Gastroesophageal sphincter (tissue), 4 donors: ENCODE measurements at regions not wholly inside any gene's neighbourhood (a gene's known extent, or its start where the extent isn't known, plus 50 kb on each side); places are given as distances from the start of the nearest gene placed in this dataset.

Experiments
- ATAC-seq: fragments of 150-250 bp; one replicate; pipeline ENCODE4 v1.9.1; 2016; ENCODE audit warnings: mild to moderate bottlenecking, moderate library complexity
- H3K27ac ChIP-seq, 4 donors: fragments of 200-600 bp; sonication (generic) in 3 of 4; 1 replicate in 3 of 4; 2 replicates in 1 of 4; pipeline ENCODE4 v1.5.1; 2016 to 2019
- H3K27me3 ChIP-seq: fragments of 200-600 bp; sonication (generic); one replicate; pipeline ENCODE4 v1.5.1; 2019
- H3K36me3 ChIP-seq, 2 donors: fragments of 200-600 bp; sonication (generic); one replicate each; pipeline ENCODE4 v1.5.1; 2019; ENCODE audit warnings: control low read depth in 1 of 2
- H3K4me1 ChIP-seq, 3 donors: fragments of 200-600 bp; sonication (generic); 1 replicate in 2 of 3; 2 replicates in 1 of 3; pipeline ENCODE4 v1.5.1; 2016 to 2019; ENCODE audit warnings: control low read depth in 2 of 3
- H3K4me3 ChIP-seq, 2 donors: fragments of 200-600 bp; sonication (generic); one replicate each; pipeline ENCODE4 v1.5.1; 2019; ENCODE audit warnings: mild to moderate bottlenecking in 1 of 2, moderate library complexity in 1 of 2
- H3K9me3 ChIP-seq, 3 donors: fragments of 200-600 bp; sonication (generic); one replicate each; pipeline ENCODE4 v1.5.1; 2017 to 2019; ENCODE audit warnings: control low read depth in 2 of 3
- EP300 ChIP-seq: sonication (generic); formaldehyde crosslinking; IDR thresholded peaks from one replicate; pipeline ENCODE4 v1.6.1; 2017; ENCODE audit warnings: antibody characterized with exemption, mild to moderate bottlenecking
- POLR2A ChIP-seq, 2 donors: fragments of 450-650 bp; IDR thresholded peaks; one replicate each; pipeline ENCODE4 v1.6.1; 2017; ENCODE audit warnings: antibody characterized with exemption in 2 of 2, mild to moderate bottlenecking in 2 of 2, moderate library complexity in 1 of 2
- POLR2AphosphoS5 ChIP-seq: sonication (generic); formaldehyde crosslinking; IDR thresholded peaks from one replicate; pipeline ENCODE4 v1.6.1; 2017; ENCODE audit warnings: antibody characterized with exemption
- WGBS, 2 donors: methylation state at CpG; one replicate each; pipeline ENCODE4 v1.1.5; 2018; ENCODE audit warnings: low coverage in 1 of 2; 5-methylcytosine and 5-hydroxymethylcytosine counted together
- TF ChIP-seq, protein P1 (sequence below), 4 experiments: fragments of 200-600 bp in 2 of 4; fragments of 450-650 bp in 2 of 4; sonication (generic) in 1 of 4; IDR thresholded peaks; one replicate each; pipeline ENCODE4 v1.5.1; 2017 to 2019; ENCODE audit warnings: antibody characterized with exemption in 4 of 4, mild to moderate bottlenecking in 2 of 4, moderate library complexity in 2 of 4

DNA sequence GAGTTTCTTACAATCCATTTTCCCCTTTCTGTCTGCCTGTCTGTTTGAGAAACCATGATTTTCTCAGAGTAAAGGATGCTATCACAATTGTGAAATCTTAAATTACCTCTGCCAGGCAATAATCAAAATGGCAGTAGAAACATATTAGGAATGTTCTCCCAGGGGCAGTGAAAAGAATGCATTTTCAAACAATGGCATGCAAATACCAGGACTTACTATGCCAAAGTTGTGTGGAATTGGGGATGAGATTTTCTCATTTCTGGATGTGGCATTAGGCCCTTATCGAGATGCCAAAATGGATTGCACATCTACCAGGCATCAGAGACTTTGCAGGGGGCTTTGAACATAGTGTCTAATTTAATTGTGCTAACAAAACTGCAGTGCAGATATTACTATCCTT, 821.4 kb downstream of the RNF144A start:
- H3K4me1 ChIP-seq: no peaks in the 10 kb centered on the region
- no peaks in the 10 kb centered on the region for H3K27me3 ChIP-seq
- no peak for ATAC-seq
- no peaks in the 10 kb centered on the region for H3K36me3 ChIP-seq
- TF ChIP-seq, protein P1, sequence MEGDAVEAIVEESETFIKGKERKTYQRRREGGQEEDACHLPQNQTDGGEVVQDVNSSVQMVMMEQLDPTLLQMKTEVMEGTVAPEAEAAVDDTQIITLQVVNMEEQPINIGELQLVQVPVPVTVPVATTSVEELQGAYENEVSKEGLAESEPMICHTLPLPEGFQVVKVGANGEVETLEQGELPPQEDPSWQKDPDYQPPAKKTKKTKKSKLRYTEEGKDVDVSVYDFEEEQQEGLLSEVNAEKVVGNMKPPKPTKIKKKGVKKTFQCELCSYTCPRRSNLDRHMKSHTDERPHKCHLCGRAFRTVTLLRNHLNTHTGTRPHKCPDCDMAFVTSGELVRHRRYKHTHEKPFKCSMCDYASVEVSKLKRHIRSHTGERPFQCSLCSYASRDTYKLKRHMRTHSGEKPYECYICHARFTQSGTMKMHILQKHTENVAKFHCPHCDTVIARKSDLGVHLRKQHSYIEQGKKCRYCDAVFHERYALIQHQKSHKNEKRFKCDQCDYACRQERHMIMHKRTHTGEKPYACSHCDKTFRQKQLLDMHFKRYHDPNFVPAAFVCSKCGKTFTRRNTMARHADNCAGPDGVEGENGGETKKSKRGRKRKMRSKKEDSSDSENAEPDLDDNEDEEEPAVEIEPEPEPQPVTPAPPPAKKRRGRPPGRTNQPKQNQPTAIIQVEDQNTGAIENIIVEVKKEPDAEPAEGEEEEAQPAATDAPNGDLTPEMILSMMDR (IDR thresholded peaks at IDR 0.05): no peak
- no peak for TF ChIP-seq EP300
- no peak for TF ChIP-seq POLR2A (IDR thresholded peaks at IDR 0.05)
- TF ChIP-seq POLR2AphosphoS5: no peak
- WGBS, 2 donors: 85 to 100% methylated on average over 1 of the region's 1 CpG
- no peak overlapping the region for H3K27ac ChIP-seq
- no peak overlapping the region for H3K4me3 ChIP-seq
- no peaks in the 10 kb centered on the region for H3K9me3 ChIP-seq

DNA sequence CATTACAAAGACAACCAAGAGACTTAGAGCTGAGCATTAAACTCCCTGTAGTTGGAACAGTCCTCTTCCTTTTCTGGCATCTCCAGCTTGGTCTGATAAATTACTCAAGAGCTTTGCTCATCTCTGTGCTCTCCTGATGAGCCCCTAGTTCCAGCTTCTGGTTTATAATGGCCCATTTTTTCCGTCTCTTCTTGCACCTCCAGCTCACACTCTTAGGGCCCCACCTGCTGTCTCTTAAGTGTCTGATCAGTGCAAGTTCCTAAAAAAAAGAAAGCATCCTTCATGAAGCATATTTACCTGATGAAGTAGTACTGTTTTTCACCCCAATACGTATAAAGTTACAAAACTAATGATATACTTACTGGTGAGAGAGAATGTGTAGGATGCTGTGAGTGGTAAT, 822.9 kb downstream of the RNF144A start:
- Histone ChIP-seq H3K4me3 (no peak overlapping the region), H3K27me3 (no peaks in the 10 kb centered on the region), H3K27ac (no peak overlapping the region), H3K4me1 (no peaks in the 10 kb centered on the region), H3K9me3 (no peaks in the 10 kb centered on the region), H3K36me3 (no peaks in the 10 kb centered on the region)
- no peak for ATAC-seq
- TF ChIP-seq EP300: no peak
- TF ChIP-seq POLR2AphosphoS5: no peak
- no peak for TF ChIP-seq POLR2A (IDR thresholded peaks at IDR 0.05)
- TF ChIP-seq, protein P1 (IDR thresholded peaks at IDR 0.05): no peak
- WGBS, 2 donors: 92 to 93% methylated on average over 2 of the region's 2 CpGs

DNA sequence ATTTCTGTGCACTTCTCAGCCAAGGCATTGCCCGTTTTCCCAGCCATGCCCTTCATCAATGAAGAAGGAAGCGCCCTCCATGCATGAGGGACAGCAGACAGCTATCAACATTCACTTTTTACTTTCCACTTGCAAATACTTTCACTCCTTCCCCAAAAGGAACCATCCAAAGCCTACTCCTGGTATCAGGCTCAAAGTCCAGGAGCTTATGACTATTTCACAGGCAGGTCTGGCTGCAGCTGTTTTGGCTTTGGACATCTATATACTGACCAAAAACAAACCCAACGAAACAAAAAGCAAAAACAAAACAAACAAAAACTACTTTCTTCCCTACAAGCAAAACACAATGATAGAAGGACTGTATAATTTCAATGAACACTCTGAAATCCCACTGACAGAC, 825.1 kb downstream of the RNF144A start:
- WGBS, 2 donors: 89 to 96% methylated on average over 3 of the region's 3 CpGs
- TF ChIP-seq, protein P1 (IDR thresholded peaks at IDR 0.05): no peak
- ATAC-seq: no peak

DNA sequence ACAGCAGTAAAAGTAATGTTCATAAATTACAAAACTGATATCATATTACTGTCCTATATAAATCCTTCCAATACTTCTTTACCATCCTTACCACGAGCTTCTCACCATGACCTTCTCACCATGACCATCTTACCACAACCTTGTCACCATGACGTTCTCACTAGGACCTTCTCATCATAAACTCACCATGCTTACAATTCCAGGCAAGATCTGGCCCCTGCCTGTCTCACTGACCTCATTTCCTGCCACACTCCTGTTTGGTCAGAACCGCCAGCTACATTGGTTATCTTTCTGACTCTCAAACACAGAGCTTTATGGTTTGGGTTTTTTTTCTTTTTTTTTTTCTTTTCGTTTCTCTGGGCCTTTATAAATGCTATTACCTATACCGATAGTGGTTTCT, 827.6 kb downstream of the RNF144A start:
- no peaks in the 10 kb centered on the region for H3K9me3 ChIP-seq
- H3K36me3 ChIP-seq: no peaks in the 10 kb centered on the region
- no peak for ATAC-seq
- no peaks in the 10 kb centered on the region for H3K27me3 ChIP-seq
- 82 to 83% methylated on average over 4 to 5 of the region's 5 CpGs for WGBS, 2 donors
- H3K4me3 ChIP-seq: no peak overlapping the region
- H3K4me1 ChIP-seq: no peaks in the 10 kb centered on the region
- TF ChIP-seq EP300: no peak
- TF ChIP-seq, protein P1 (IDR thresholded peaks at IDR 0.05): no peak
- no peak overlapping the region for H3K27ac ChIP-seq

More for the DNA sequence above, 825.1 kb downstream of the RNF144A start:
- H3K4me1 ChIP-seq: no peaks in the 10 kb centered on the region
- H3K4me3 ChIP-seq: no peak overlapping the region
- no peak overlapping the region for H3K27ac ChIP-seq
- no peaks in the 10 kb centered on the region for H3K27me3 ChIP-seq
- no peaks in the 10 kb centered on the region for H3K9me3 ChIP-seq
- no peaks in the 10 kb centered on the region for H3K36me3 ChIP-seq

DNA sequence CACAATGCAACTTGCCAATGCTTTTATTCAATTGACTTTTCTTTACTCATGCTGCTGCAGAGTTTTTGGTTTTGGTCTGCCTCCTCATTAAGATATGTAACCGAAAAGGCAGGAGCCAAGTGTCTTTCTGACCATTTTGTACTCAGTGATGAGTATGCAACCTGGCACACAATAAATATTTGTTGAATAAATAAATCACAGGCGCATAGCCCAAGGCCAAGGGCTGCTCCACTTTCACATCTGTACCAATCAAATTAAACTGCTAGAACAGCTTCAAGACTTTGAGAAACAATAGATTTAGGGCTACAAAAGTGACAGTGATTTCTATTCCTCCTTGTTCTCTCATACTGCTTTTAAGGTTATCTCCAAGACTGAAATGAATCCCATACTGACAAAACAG, 828.2 kb downstream of the RNF144A start:
- ATAC-seq: no peak
- no peak overlapping the region for H3K27ac ChIP-seq
- H3K27me3 ChIP-seq: no peaks in the 10 kb centered on the region
- H3K36me3 ChIP-seq: no peaks in the 10 kb centered on the region
- no peaks in the 10 kb centered on the region for H3K9me3 ChIP-seq
- 86 to 93% methylated on average over 2 of the region's 2 CpGs for WGBS, 2 donors
- H3K4me1 ChIP-seq: no peaks in the 10 kb centered on the region
- TF ChIP-seq EP300 (no peak), POLR2AphosphoS5 (no peak), POLR2A (IDR thresholded peaks at IDR 0.05) (no peak)
- TF ChIP-seq, protein P1 (IDR thresholded peaks at IDR 0.05): no peak
- H3K4me3 ChIP-seq: no peak overlapping the region
